ENCODE measurements at regions not wholly inside any gene's neighbourhood (a gene's known extent, or its start where the extent isn't known, plus 50 kb on each side); places are given as distances from the start of the nearest gene placed in this dataset.

- no peak for TF ChIP-seq CTCF (IDR thresholded peaks at IDR 0.05)
- TF ChIP-seq POLR2A (IDR thresholded peaks at IDR 0.05), result no peak
- TF ChIP-seq POLR2AphosphoS5 (IDR thresholded peaks at IDR 0.05), result no peak
Measured at GRCh38 chr6:169880516-169880915, 129.1 kb downstream of the ERMARD start.

Measured in upper lobe of left lung (tissue), 4 donors.